ENCODE measurements at regions not wholly inside any gene's neighbourhood (a gene's known extent, or its start where the extent isn't known, plus 50 kb on each side); places are given as distances from the start of the nearest gene placed in this dataset.
"Not testable (repeated sequence)": the region's sequence is repeated elsewhere in the genome, so short reads cannot be mapped to it uniquely, and the experiment has no call there.

DNA sequence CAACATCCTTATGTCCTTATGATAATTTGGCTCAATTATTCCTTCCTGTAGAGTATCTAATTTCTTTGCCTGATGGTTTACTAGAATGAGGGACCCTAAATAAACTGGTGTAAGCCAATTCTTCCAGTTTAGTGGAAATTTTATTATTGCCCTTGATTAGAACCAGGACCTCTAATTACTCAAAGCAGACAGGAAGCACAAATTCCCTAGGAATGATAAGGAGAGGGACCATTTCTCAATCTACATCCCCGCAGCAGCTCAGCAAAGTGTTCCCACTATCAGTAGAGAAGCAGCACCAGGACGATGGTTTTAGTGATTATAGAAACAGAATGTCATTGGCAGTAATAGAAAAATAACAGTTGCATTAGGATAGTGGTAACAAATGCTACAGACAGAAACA, 97.1 kb downstream of the PLPPR4 start:
- DNase-seq (ENCODE audit: low spot score), result no peak

GRCh38 chr1:99363531-99363930, 99.2 kb downstream of the PLPPR4 start:
- DNase-seq (ENCODE audit: low spot score), result no peak

- no peak for DNase-seq (ENCODE audit: low spot score)
Observed at GRCh38 chr1:99365141-99365540, 100.8 kb downstream of the PLPPR4 start.

- no peak for DNase-seq (ENCODE audit: low spot score)
Observed at GRCh38 chr1:99365545-99365944, 101.3 kb downstream of the PLPPR4 start.

- DNase-seq (ENCODE audit: low spot score), result no peak
Observed at GRCh38 chr1:99369154-99369553, 104.9 kb downstream of the PLPPR4 start.

DNA sequence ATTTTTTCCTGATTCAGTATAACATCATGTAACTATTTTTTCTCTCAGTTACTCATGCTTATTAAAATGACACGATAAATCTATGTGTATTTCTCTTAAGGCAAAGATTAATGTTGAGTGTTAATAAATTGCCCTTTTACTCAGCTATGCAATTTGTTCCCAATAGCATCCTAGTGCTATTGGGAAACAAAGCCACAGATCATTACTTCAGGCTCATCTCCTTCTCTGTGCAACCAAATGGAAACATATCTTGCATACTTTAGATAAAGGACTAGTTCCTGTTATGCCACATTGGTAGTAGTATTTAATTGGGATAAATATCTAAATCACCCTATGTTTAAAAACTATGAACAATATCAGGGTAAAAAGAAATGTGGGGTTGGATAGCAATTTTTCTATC, 106.2 kb downstream of the PLPPR4 start:
- DNase-seq (ENCODE audit: low spot score), result no peak

DNA sequence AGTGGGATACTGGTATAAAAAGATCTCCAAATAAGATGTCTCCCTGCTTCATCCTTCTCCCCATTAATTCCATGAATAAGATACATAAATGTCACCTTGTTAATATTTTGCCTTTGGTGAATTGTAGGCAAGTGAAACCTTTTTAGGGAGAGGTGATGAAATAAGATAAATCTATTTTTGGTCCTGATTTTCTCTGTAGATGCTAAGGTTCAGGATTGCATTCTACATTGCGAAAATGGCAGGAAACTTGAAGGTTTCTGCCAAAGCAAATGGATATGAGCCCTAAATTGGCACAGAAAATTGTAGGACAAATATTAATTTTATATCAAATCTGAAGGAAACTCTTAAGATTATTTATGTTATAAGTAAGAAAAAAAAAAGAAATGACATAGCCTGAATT, 107.1 kb downstream of the PLPPR4 start:
- DNase-seq (ENCODE audit: low spot score), result no peak

- DNase-seq (ENCODE audit: low spot score), result no peak
Observed at GRCh38 chr1:99374109-99374508, 109.8 kb downstream of the PLPPR4 start.

DNA sequence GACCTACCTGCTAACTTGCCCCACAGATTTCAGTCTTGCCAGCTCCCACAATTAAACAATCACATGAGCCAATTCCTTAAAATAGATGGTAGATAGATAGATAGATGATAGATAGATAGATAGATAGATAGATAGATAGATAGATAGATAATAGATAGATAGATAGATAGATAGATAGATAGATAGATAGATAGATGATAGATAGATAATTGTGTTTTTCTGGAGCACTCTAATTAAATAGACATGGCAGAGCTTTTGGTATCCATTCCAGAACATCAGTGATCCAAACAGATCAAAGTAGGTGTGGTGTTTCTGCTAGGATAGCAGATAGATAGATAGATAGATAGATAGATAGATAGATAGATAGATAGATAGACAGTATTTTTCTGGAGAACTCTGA, 110.4 kb downstream of the PLPPR4 start:
- DNase-seq (ENCODE audit: low spot score), result not testable (repeated sequence)

DNA sequence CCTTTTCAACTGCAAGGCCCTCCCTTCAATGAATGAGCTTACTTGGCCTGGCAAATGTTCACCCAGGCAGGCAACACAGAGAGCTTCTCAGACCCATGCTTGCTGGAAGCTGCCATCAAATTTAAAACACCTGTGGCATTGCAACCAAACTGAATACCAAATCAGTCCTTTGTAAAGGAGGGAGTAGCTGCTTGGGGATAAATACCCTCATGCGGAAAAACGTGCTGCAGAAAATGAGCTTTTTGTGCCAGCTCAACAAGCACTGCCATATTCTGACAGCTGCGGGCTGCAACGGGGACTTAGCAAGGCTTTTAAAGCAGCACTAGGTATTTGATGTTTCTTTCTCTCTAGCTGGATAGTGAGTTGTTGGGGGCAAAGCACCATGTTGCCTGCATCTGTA, 119.7 kb downstream of the PLPPR4 start:
- no peak for DNase-seq (ENCODE audit: low spot score)

DNA sequence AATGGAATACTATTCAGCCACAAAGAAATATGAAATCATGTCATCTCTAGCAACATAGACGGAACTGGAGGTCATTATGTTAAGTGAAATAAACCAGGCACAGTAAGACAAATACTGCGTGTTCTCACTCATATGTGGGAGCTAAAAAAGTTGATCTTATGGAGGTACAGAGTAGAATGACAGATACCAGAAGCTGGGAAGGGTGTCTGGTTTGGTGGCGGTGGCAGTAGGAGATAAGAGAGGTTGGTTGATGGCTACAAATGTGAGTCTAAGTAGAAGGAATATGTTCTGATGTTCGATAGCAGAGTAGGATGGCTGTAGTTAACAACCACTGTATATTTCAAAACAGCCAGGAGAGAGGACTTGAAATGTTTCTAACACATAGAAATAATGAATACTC, 121.6 kb downstream of the PLPPR4 start:
- no peak for DNase-seq (ENCODE audit: low spot score)

- DNase-seq (ENCODE audit: low spot score), result no peak
Observed at GRCh38 chr1:99396389-99396788, 132.1 kb downstream of the PLPPR4 start.

DNA sequence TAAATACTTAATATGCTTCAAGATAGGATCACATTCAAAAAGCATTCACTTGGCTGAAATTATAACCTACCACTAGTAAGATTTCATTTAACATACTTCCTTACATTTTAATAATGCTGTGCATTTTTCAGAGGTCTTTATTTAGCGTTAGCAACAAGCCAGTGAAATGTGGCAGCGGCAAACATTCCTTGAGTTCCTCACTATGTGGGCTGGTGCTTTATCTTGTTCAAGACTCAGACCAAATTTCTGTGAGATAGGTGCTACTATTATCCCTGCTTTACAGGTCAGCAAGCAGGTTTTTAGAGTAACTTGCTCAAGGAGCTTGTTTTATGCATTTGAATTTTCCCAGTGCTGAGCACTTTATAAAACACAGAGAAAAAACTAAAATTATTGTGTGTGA, 132.7 kb downstream of the PLPPR4 start:
- DNase-seq (ENCODE audit: low spot score), result no peak

- DNase-seq (ENCODE audit: low spot score), result no peak
Observed at GRCh38 chr1:99397863-99398262, 133.6 kb downstream of the PLPPR4 start.

DNA sequence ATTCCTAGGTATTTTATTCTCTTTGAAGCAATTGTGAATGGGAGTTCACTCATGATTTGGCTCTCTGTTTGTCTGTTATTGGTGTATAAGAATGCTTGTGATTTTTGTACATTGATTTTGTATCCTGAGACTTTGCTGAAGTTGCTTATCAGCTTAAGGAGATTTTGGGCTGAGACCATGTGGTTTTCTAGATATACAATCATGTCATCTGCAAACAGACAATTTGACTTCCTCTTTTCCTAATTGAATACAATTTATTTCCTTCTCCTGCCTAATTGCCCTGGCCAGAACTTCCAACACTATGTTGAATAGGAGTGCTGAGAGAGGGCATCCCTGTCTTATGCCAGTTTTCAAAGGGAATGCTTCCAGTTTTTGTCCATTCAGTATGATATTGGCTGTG, 137.3 kb downstream of the PLPPR4 start:
- DNase-seq (ENCODE audit: low spot score), result not testable (repeated sequence)

- DNase-seq (ENCODE audit: low spot score), result not testable (repeated sequence)
Observed at GRCh38 chr1:99404399-99404798, 140.1 kb downstream of the PLPPR4 start.

GRCh38 chr1:99405325-99405724, 141.0 kb downstream of the PLPPR4 start:
- DNase-seq (ENCODE audit: low spot score), result not testable (repeated sequence)

- DNase-seq (ENCODE audit: low spot score), result no peak
Observed at GRCh38 chr1:99407018-99407417, 142.7 kb downstream of the PLPPR4 start.

DNA sequence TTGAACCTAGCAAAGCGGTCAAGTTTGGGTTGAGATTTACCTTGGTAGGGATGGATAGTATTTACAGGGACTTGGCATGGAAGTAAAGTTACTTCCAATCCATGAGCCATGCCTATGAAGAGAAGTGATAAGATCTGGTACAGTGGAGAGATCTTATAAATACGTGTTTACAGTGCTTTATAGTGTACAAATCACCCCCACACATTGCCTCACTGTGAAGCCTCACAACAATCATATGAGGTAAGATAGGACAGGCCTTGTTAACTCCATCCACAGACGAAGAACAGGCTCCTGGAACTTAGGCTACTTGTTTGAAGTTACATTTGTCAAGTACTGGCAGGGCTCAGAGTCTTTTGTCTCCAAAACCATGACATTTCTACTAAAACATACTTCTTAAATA, 159.8 kb downstream of the PLPPR4 start:
- no peak for DNase-seq (ENCODE audit: low spot score)

GRCh38 chr1:99429754-99430153, 165.5 kb downstream of the PLPPR4 start:
- no peak for DNase-seq (ENCODE audit: low spot score)

- no peak for DNase-seq (ENCODE audit: low spot score)
Observed at GRCh38 chr1:99438656-99439230, 174.5 kb downstream of the PLPPR4 start.

DNA sequence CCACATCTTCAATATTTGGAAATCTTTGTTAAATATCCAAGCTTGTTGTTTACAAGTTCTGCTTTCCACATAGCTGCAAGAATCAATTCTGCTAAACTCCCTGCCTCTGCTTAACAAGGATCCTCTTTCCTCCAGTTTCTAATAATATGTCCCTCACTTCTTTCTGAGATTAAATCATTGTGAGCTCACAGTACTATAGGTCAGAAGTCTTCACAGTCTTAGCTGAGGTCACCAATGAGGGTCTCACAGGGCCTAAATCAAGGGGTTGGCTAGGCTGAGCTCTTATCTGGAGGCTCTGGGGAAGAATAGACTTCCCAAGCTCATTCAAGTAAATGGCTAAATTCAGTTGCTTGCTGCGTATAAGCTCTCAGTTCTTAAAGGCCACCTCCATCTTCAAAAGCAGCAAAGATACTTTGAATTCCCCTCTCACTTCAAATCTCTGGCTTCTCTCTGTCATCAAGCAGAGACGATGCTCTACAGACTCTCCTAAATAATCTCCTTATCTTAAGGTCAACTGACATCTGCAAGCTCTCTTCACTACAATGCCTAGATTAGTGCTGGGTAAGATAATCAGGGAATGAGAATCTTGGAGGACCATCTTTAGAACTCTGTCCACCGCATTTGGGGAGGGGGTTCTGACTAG, 175.3 kb downstream of the PLPPR4 start:
- DNase-seq (ENCODE audit: low spot score), result no peak

- DNase-seq (ENCODE audit: low spot score), result no peak
Observed at GRCh38 chr1:99441299-99442095, 177.2 kb downstream of the PLPPR4 start.
